Brain microvascular endothelial cell (primary cell): ENCODE measurements at regions not wholly inside any gene's neighbourhood (a gene's known extent, or its start where the extent isn't known, plus 50 kb on each side); places are given as distances from the start of the nearest gene placed in this dataset.

Source experiments
- DNase-seq: peaks from one replicate; pipeline ENCODE4 v3.0.0-alpha.2; 2020
- H3K27ac ChIP-seq: fragments of 250-450 bp; sonication (Bioruptor Pico); 2 replicates; pipeline ENCODE4 v1.5.1; 2020; ENCODE audit warnings: mild to moderate bottlenecking, moderate library complexity
- H3K27me3 ChIP-seq: fragments of 250-450 bp; sonication (Bioruptor Pico); replicated peaks from 2 replicates; pipeline ENCODE4 v1.5.1; 2020; ENCODE audit warnings: mild to moderate bottlenecking
- H3K36me3 ChIP-seq: fragments of 250-450 bp; sonication (Bioruptor Pico); replicated peaks from 2 replicates; pipeline ENCODE4 v1.5.1; 2020; ENCODE audit warnings: mild to moderate bottlenecking
- H3K4me3 ChIP-seq: 2 replicates; pipeline ENCODE4 v1.5.1; 2011; ENCODE audit warnings: low read depth, mild to moderate bottlenecking, control low read depth, low read length, moderate library complexity
- CTCF ChIP-seq: IDR thresholded peaks from 2 replicates; pipeline ENCODE4 v1.5.1; 2011; ENCODE audit warnings: low read depth, mild to moderate bottlenecking, moderate library complexity, low read length, control low read depth, inconsistent platforms; ENCODE audit errors: missing control alignments
- in situ Hi-C: cut with HindIII; loops from 2 replicates; pipeline ENCODE4 v1.10.0; 2017; ENCODE audit warnings: low sequenced_read_pairs, low pct_ligation_motif_present

DNA sequence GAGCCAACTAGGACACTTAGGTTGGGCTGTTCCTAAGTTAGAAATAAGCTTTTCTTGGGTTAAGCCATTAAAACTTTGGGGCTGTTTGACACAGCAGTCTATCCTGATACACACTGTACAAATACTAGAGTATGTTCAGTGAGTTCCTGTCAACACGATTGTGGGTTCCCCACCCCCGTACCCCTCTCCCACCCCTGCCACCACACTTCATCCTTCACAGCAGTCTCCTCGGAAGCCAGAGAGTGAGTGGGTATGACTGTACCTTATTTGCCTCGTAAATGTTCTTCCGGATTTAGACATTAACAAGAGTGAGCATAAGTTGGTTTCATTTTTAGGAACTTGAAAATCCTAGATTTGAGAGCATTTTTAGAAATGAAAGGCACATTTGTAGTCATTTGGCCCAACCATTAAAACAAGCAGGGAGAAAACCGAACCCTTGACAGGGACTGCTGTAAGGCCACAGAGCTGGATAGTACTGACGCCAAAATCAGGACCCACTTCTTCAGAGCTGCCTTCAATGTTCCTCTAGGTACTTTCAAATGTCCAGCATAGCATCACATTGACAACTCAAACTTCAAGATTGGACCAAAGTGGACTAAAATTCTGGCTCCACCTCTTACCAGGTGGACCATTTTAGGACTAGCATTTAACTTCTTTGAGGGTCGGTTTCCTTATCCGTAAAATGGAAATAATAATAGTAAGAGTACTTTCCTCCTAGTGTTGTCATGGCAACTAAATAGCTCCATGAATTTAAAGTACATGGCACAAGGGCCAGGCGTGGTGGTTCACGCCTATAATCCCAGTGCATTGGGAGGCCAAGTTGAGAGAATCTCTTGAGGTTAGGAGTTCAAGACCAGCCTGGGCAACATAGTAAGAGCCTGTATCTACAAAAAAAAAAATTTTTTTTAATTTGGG is 166.3 kb upstream of the SERTAD2 start:
- H3K4me3 ChIP-seq: no peak overlapping the region
- in situ Hi-C loops: no loop called here
- no peak for TF ChIP-seq CTCF
- no peaks in the 10 kb centered on the region for H3K27me3 ChIP-seq
- H3K36me3 ChIP-seq: no peaks in the 10 kb centered on the region
- H3K27ac ChIP-seq: no peak overlapping the region
- no peak for DNase-seq

DNA sequence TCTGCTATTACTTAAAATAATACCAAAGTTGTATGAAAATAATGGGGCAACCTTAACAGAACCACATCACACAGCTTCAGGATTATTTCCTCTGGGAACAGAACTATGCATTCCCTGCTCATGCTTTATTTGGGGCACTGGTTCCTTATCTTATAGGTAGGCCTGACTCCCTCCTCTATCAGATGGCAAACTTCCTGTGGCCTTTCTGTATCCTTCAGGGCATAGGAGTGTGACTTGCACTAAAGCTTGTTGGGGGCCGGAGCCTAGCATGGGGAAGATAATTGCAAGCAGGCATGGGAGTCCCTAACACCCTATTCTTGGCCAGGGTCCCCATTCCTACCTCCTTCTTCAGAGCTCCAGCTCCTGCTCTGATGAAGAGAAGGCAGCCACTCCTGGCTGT is 167.2 kb upstream of the SERTAD2 start:
- DNase-seq: no peak
- no peaks in the 10 kb centered on the region for H3K36me3 ChIP-seq
- no peak overlapping the region for H3K4me3 ChIP-seq
- in situ Hi-C loops: no loop called here
- TF ChIP-seq CTCF: no peak
- H3K27ac ChIP-seq: no peak overlapping the region
- H3K27me3 ChIP-seq: no peaks in the 10 kb centered on the region

DNA sequence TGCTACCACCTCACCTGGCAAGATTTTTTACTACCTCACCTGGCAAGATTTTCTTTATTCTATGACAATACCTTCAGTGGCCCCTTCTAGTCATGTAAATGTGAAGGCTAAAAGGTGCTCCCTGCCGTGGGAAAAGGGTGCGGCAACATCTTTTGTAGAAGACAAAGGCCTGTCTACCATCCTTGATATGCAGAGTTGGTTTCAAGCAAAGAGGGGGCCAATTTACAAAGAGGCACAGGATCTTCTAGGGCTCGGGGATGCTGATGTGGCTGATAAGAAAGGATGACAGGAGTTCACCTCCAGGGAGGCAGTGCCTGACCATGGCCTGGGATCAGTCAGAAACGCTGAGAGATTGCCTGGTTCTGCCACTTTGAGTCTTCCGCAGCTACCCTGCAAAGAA is 165.4 kb upstream of the SLC1A4 start:
- in situ Hi-C loops: no loop called here
- no peak for TF ChIP-seq CTCF
- Histone ChIP-seq H3K27ac (no peak overlapping the region), H3K27me3 (no peaks in the 10 kb centered on the region), H3K4me3 (no peak overlapping the region), H3K36me3 (no peaks in the 10 kb centered on the region)
- no peak for DNase-seq

- H3K4me3 ChIP-seq: no peak overlapping the region
- no peak for TF ChIP-seq CTCF
- DNase-seq: no peak
- H3K27me3 ChIP-seq: no peaks in the 10 kb centered on the region
- no peak overlapping the region for H3K27ac ChIP-seq
- in situ Hi-C loops: no loop called here
- H3K36me3 ChIP-seq: no peaks in the 10 kb centered on the region
Observed at GRCh38 chr2:64825831-64826491, 163.2 kb upstream of the SLC1A4 start.

GRCh38 chr2:64826703-64827102 is 162.5 kb upstream of the SLC1A4 start:
- in situ Hi-C loops: no loop called here
- no peak overlapping the region for H3K27ac ChIP-seq
- DNase-seq: no peak
- no peaks in the 10 kb centered on the region for H3K27me3 ChIP-seq
- TF ChIP-seq CTCF: no peak
- no peak overlapping the region for H3K4me3 ChIP-seq
- H3K36me3 ChIP-seq: no peaks in the 10 kb centered on the region
